GM06990 (cell line): ENCODE measurements at regions not wholly inside any gene's neighbourhood (a gene's known extent, or its start where the extent isn't known, plus 50 kb on each side); places are given as distances from the start of the nearest gene placed in this dataset.

Source experiments
- DNase-seq: peaks from one replicate; pipeline ENCODE4 v3.0.0-alpha.2; 2011; ENCODE audit not compliant: insufficient read length; ENCODE audit errors: extremely low read depth
- H3K27me3 ChIP-seq: replicated peaks from 2 replicates; pipeline ENCODE4 v1.6.0; 2011; ENCODE audit warnings: low read length; ENCODE audit not compliant: control insufficient read depth, insufficient read depth
- H3K36me3 ChIP-seq: 2 replicates; pipeline ENCODE4 v1.5.1; 2011; ENCODE audit warnings: low read length; ENCODE audit not compliant: control insufficient read depth, insufficient read depth
- H3K4me3 ChIP-seq: replicated peaks from 2 replicates; pipeline ENCODE4 v1.5.1; 2011; ENCODE audit warnings: low read depth, mild to moderate bottlenecking, control low read depth, low read length
- TF ChIP-seq, protein P1 (sequence below): IDR thresholded peaks from 2 replicates; pipeline ENCODE4 v1.5.1; 2011; ENCODE audit warnings: low read length, control low read depth, mild to moderate bottlenecking, inconsistent platforms; ENCODE audit not compliant: insufficient read depth, poor library complexity, severe bottlenecking

- no peaks in the 10 kb centered on the region for H3K36me3 ChIP-seq
- TF ChIP-seq, protein P1, sequence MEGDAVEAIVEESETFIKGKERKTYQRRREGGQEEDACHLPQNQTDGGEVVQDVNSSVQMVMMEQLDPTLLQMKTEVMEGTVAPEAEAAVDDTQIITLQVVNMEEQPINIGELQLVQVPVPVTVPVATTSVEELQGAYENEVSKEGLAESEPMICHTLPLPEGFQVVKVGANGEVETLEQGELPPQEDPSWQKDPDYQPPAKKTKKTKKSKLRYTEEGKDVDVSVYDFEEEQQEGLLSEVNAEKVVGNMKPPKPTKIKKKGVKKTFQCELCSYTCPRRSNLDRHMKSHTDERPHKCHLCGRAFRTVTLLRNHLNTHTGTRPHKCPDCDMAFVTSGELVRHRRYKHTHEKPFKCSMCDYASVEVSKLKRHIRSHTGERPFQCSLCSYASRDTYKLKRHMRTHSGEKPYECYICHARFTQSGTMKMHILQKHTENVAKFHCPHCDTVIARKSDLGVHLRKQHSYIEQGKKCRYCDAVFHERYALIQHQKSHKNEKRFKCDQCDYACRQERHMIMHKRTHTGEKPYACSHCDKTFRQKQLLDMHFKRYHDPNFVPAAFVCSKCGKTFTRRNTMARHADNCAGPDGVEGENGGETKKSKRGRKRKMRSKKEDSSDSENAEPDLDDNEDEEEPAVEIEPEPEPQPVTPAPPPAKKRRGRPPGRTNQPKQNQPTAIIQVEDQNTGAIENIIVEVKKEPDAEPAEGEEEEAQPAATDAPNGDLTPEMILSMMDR: no peak
- H3K27me3 ChIP-seq: no peaks in the 10 kb centered on the region
- DNase-seq: no peak
- no peak overlapping the region for H3K4me3 ChIP-seq
These were observed 71.3 kb downstream of the MYL12B start for GRCh38 chr18:3333056-3333720.

DNA sequence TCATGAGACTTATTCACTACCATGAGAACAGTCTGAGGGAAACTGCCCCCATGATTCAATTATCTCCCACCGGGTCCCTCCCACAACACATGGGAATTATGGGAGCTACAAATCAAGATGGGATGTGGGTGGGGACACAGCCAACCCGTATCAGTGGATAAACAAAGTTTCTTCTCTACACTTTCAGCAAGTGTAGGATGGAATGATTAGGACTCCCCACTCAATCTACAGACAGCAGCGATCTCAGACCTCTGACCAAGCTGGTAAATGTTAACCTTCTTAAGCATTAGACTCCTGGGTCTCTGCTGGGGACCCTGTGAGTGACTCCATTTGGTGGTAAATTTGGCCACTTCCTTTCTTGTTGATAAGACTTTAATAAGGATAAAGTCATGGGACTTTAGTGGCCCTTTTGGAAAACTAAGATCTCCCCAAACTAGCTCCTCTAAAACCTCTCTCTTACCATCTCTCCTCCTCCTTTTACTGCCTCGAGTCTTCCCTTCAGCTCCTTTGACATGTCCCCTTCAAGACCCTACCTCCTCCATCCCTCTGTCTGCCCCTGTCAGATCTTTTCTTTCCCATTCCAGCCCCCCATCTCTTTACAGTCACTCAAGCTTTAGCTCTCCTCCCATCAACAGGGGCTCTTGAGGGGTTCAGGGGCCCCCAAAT lies 71.9 kb downstream of the MYL12B start:
- H3K36me3 ChIP-seq: no peaks in the 10 kb centered on the region
- no peak for DNase-seq
- H3K4me3 ChIP-seq: no peak overlapping the region
- H3K27me3 ChIP-seq: no peaks in the 10 kb centered on the region
- TF ChIP-seq, protein P1: no peak

DNA sequence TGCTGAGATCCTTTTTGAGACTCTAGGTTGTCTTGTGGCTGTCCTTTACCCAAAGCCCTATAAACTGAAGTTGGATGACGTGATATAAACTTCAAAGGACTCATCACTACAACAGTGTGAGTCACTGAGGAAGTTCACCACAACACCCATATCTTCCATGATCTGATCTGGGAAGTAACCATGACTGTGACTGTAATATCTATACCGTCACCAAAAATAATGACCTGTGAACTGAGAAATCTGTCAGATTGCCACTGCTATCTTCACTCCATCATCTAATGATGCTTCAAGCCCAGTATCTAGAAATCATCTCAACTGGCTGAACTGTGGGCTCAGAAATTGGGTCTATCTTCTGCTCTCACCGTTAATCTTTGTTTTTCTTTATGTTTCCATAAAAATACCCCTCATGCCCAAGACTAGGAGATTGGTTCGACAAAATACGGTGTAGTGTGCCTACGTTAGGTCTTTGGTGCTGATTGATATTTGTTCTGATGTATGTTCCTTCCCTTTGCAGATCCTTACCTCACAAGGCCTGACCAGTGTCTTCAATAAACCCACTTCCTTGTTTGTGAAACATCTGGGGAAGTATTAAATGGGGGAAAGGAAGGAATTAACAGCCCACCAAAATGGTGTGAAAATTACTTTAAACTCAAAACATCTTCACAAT lies 78.2 kb downstream of the MYL12B start:
- TF ChIP-seq, protein P1: no peak
- no peaks in the 10 kb centered on the region for H3K27me3 ChIP-seq
- no peak for DNase-seq

DNA sequence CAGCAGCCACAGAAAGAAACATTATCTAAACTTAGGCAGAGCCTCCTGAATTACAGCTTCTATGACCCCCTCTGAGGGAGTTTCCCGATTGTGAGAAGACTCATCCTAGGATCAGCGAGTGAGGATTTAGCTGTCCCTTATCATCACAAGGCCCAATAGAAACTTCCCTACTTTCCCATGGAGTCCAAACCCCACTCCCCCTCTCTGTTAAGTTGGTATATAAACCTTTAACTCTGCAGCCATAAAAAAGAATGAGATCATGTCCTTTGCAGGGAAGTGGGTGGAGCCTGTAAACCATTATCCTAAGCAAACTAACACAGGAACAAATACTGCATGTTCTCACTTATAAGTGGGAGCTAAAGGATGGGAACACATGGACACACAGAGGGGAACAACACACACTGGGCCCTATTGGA lies 78.8 kb downstream of the MYL12B start:
- no peaks in the 10 kb centered on the region for H3K27me3 ChIP-seq
- no peaks in the 10 kb centered on the region for H3K36me3 ChIP-seq
- no peak for DNase-seq
- no peak overlapping the region for H3K4me3 ChIP-seq
- TF ChIP-seq, protein P1: no peak

More for the DNA sequence above, 78.2 kb downstream of the MYL12B start:
- no peak overlapping the region for H3K4me3 ChIP-seq
- H3K36me3 ChIP-seq: no peaks in the 10 kb centered on the region

- Histone ChIP-seq H3K27me3 (no peaks in the 10 kb centered on the region), H3K4me3 (no peak overlapping the region), H3K36me3 (no peaks in the 10 kb centered on the region)
- TF ChIP-seq, protein P1: no peak
- DNase-seq: no peak
These were observed 80.7 kb downstream of the MYL12B start for GRCh38 chr18:3342628-3343027.
